Colonic mucosa (tissue), 4 donors: ENCODE measurements at regions not wholly inside any gene's neighbourhood (a gene's known extent, or its start where the extent isn't known, plus 50 kb on each side); places are given as distances from the start of the nearest gene placed in this dataset.

Experiments used
- DNase-seq: peaks from one replicate; pipeline ENCODE4 v3.0.0-alpha.2; 2020
- H3K27ac ChIP-seq: fragments of 200-600 bp; one replicate; pipeline ENCODE4 v1.8.0; 2021
- H3K27me3 ChIP-seq: fragments of 200-600 bp; one replicate; pipeline ENCODE4 v1.8.0; 2021
- H3K36me3 ChIP-seq: fragments of 200-600 bp; one replicate; pipeline ENCODE4 v1.8.0; 2021
- H3K4me1 ChIP-seq: fragments of 200-600 bp; one replicate; pipeline ENCODE4 v1.8.0; 2021; ENCODE audit warnings: mild to moderate bottlenecking
- H3K4me3 ChIP-seq: fragments of 200-600 bp; one replicate; pipeline ENCODE4 v1.8.0; 2021
- H3K9ac ChIP-seq, 2 donors: one replicate each; pipeline ENCODE4 v1.7.0; 2013; ENCODE audit warnings: control low read depth in 2 of 2, low read depth in 2 of 2, low read length in 2 of 2
- H3K9me3 ChIP-seq: fragments of 200-600 bp; one replicate; pipeline ENCODE4 v1.8.0; 2021
- CTCF ChIP-seq: fragments of 200-600 bp; IDR thresholded peaks from one replicate; pipeline ENCODE4 v1.8.0; 2022; ENCODE audit warnings: antibody characterized with exemption, mild to moderate bottlenecking
- intact Hi-C: fragments of 100-400 bp; cut with DNase I; formaldehyde crosslinking; loops from one replicate; pipeline ENCODE4 v1.14.1; 2022
- donor health status: healthy.
- donor health status: DM: no; HTN: no; CAD: no.
- donor health status: DM: no; HTN: no; CAD: no.

GRCh38 chr18:24972577-24972976, 379.4 kb downstream of the ZNF521 start:
- no peaks in the 10 kb centered on the region for H3K36me3 ChIP-seq
- no peaks in the 10 kb centered on the region for H3K4me1 ChIP-seq
- H3K9ac ChIP-seq: no peak overlapping the region
- no peak for TF ChIP-seq CTCF
- intact Hi-C loops: no loop called here
- no peak overlapping the region for H3K27ac ChIP-seq
- no peaks in the 10 kb centered on the region for H3K9me3 ChIP-seq
- H3K4me3 ChIP-seq: no peak overlapping the region
- DNase-seq: no peak
- H3K27me3 ChIP-seq: no peaks in the 10 kb centered on the region

GRCh38 chr18:24974431-24974830, 377.5 kb downstream of the ZNF521 start:
- Histone ChIP-seq H3K9me3 (no peaks in the 10 kb centered on the region), H3K4me1 (no peaks in the 10 kb centered on the region), H3K36me3 (no peaks in the 10 kb centered on the region), H3K9ac (no peak overlapping the region), H3K27ac (no peak overlapping the region), H3K27me3 (no peaks in the 10 kb centered on the region), H3K4me3 (no peak overlapping the region)
- intact Hi-C loops: no loop called here
- no peak for TF ChIP-seq CTCF
- DNase-seq: no peak

- H3K27me3 ChIP-seq: no peaks in the 10 kb centered on the region
- TF ChIP-seq CTCF: no peak
- no peak overlapping the region for H3K9ac ChIP-seq
- no peaks in the 10 kb centered on the region for H3K36me3 ChIP-seq
- H3K9me3 ChIP-seq: no peaks in the 10 kb centered on the region
- no peak overlapping the region for H3K27ac ChIP-seq
- H3K4me3 ChIP-seq: no peak overlapping the region
- DNase-seq: no peak
- no peaks in the 10 kb centered on the region for H3K4me1 ChIP-seq
- intact Hi-C loops: no loop called here
Measured at GRCh38 chr18:24975496-24976372, 376.2 kb downstream of the ZNF521 start.

- no peak overlapping the region for H3K27ac ChIP-seq
- H3K9ac ChIP-seq: no peak overlapping the region
- H3K27me3 ChIP-seq: no peaks in the 10 kb centered on the region
- no peak overlapping the region for H3K4me3 ChIP-seq
- no peaks in the 10 kb centered on the region for H3K4me1 ChIP-seq
- no peaks in the 10 kb centered on the region for H3K9me3 ChIP-seq
- peak; percentile 32 for DNase-seq
- intact Hi-C loops: no loop called here
- no peak for TF ChIP-seq CTCF
- H3K36me3 ChIP-seq: no peaks in the 10 kb centered on the region
Measured at GRCh38 chr18:24976502-24976901, 375.5 kb downstream of the ZNF521 start.

GRCh38 chr18:24979235-24979634, 372.7 kb downstream of the ZNF521 start:
- TF ChIP-seq CTCF: no peak
- Histone ChIP-seq H3K36me3 (no peaks in the 10 kb centered on the region), H3K9ac (no peak overlapping the region), H3K4me3 (no peak overlapping the region), H3K27ac (no peak overlapping the region), H3K9me3 (no peaks in the 10 kb centered on the region), H3K4me1 (no peaks in the 10 kb centered on the region), H3K27me3 (no peaks in the 10 kb centered on the region)
- no peak for DNase-seq
- intact Hi-C loops: no loop called here
